ENCODE measurements at regions not wholly inside any gene's neighbourhood (a gene's known extent, or its start where the extent isn't known, plus 50 kb on each side); places are given as distances from the start of the nearest gene placed in this dataset.

DNA sequence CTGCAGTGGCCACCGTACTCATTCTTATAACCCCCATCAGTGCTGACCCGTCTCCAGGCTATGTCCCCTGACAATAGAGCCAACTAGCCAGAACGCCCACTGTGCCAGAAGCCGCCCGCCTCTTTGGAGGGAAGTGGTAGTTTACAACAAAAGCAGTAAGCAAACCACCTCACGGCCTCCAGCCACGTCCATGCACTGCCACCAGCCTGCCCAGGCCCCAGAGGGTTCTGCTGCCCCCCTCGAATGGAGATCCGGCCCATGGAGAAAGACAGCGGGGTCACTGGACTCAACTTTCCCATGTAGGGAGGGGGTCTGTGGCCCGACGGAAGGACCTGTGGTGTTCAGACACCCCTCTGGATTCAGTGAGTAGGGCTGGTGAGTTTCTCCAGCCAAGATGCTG is 340.3 kb downstream of the CTTN start:
- no peaks in the 10 kb centered on the region for H3K9me3 Mint-ChIP-seq (ENCODE audit: low read depth, unreplicated experiment)
- no peak for DNase-seq
- BruUV-seq (replicated peaks): no TSS peak
- CTCF ChIA-PET: no interaction called here
- H3K4me1 Mint-ChIP-seq (ENCODE audit: low read depth, unreplicated experiment): no peaks in the 10 kb centered on the region
- H3K4me3 Mint-ChIP-seq (ENCODE audit: low read depth, unreplicated experiment): no peak overlapping the region
- peaks cover 9% of the 10 kb centered on the region for H3K36me3 Mint-ChIP-seq (ENCODE audit: insufficient read depth, unreplicated experiment)
- intact Hi-C loops (cut with micrococcal nuclease; ENCODE audit: unreplicated experiment): no loop called here
- no peak overlapping the region for H3K27ac Mint-ChIP-seq (ENCODE audit: unreplicated experiment)
- H3K27me3 Mint-ChIP-seq (ENCODE audit: unreplicated experiment): no peaks in the 10 kb centered on the region
- TF ChIP-seq, protein P1, sequence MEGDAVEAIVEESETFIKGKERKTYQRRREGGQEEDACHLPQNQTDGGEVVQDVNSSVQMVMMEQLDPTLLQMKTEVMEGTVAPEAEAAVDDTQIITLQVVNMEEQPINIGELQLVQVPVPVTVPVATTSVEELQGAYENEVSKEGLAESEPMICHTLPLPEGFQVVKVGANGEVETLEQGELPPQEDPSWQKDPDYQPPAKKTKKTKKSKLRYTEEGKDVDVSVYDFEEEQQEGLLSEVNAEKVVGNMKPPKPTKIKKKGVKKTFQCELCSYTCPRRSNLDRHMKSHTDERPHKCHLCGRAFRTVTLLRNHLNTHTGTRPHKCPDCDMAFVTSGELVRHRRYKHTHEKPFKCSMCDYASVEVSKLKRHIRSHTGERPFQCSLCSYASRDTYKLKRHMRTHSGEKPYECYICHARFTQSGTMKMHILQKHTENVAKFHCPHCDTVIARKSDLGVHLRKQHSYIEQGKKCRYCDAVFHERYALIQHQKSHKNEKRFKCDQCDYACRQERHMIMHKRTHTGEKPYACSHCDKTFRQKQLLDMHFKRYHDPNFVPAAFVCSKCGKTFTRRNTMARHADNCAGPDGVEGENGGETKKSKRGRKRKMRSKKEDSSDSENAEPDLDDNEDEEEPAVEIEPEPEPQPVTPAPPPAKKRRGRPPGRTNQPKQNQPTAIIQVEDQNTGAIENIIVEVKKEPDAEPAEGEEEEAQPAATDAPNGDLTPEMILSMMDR (IDR thresholded peaks at IDR 0.05; ENCODE audit: unreplicated experiment): no peak

DNA sequence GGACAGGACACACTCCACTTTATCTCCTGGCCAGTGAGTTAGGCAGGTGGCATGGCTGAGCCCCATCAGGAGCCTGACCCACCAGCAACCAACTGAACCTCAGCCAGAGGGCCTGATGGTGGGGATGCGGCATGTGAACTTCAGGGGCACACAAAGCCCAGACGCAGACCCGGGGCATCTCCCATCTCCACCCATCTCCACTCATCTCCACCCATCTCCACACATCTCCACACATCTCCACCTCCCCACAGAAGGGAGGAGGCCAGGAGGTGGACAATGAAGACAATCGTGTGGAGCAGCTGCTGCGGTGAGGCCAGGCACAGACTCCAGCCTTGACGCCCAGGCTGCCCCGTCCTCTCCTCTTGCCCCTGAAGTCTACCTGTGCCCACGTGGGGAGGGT is 340.8 kb downstream of the CTTN start:
- TF ChIP-seq, protein P1 (IDR thresholded peaks at IDR 0.05; ENCODE audit: unreplicated experiment): no peak
- no peak for DNase-seq
- CTCF ChIA-PET: no interaction called here
- H3K4me1 Mint-ChIP-seq (ENCODE audit: low read depth, unreplicated experiment): no peaks in the 10 kb centered on the region
- no peak overlapping the region for H3K27ac Mint-ChIP-seq (ENCODE audit: unreplicated experiment)
- H3K27me3 Mint-ChIP-seq (ENCODE audit: unreplicated experiment): no peaks in the 10 kb centered on the region
- H3K4me3 Mint-ChIP-seq (ENCODE audit: low read depth, unreplicated experiment): no peak overlapping the region
- H3K36me3 Mint-ChIP-seq (ENCODE audit: insufficient read depth, unreplicated experiment): peaks cover 9% of the 10 kb centered on the region
- intact Hi-C loops (cut with micrococcal nuclease; ENCODE audit: unreplicated experiment): no loop called here
- BruUV-seq (replicated peaks): no TSS peak
- H3K9me3 Mint-ChIP-seq (ENCODE audit: low read depth, unreplicated experiment): no peaks in the 10 kb centered on the region

GRCh38 chr11:70739811-70740487 is 341.6 kb downstream of the CTTN start:
- TF ChIP-seq, protein P1 (IDR thresholded peaks at IDR 0.05; ENCODE audit: unreplicated experiment): no peak
- no TSS peak for BruUV-seq (replicated peaks)
- no peak for DNase-seq
- peaks cover 5% of the 10 kb centered on the region for H3K36me3 Mint-ChIP-seq (ENCODE audit: insufficient read depth, unreplicated experiment)
- no peaks in the 10 kb centered on the region for H3K4me1 Mint-ChIP-seq (ENCODE audit: low read depth, unreplicated experiment)
- H3K27me3 Mint-ChIP-seq (ENCODE audit: unreplicated experiment): no peaks in the 10 kb centered on the region
- intact Hi-C loops (cut with micrococcal nuclease; ENCODE audit: unreplicated experiment): no loop called here
- no peak overlapping the region for H3K27ac Mint-ChIP-seq (ENCODE audit: unreplicated experiment)
- no peak overlapping the region for H3K4me3 Mint-ChIP-seq (ENCODE audit: low read depth, unreplicated experiment)
- no peaks in the 10 kb centered on the region for H3K9me3 Mint-ChIP-seq (ENCODE audit: low read depth, unreplicated experiment)
- CTCF ChIA-PET: no interaction called here

DNA sequence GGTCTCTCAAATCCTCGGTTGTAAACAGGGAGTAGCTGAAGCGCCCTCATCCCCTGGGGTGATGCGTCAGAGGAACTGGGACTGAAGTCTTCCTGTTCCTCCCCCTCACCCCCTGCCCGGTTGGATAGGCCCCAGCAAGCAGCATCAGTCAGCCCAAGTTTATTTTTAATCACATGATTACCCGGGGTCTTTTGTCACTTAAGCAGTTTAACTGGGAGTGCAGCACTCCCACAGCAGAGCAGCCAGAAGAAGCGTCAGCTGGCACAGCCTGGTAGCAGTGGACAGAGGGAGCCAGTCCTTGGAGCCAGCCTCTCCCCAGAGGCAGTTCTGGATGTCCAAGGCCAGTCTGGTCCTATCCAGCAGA is 342.1 kb downstream of the CTTN start:
- intact Hi-C loops (cut with micrococcal nuclease; ENCODE audit: unreplicated experiment): no loop called here
- no peak for DNase-seq
- no peaks in the 10 kb centered on the region for H3K4me1 Mint-ChIP-seq (ENCODE audit: low read depth, unreplicated experiment)
- no peak overlapping the region for H3K4me3 Mint-ChIP-seq (ENCODE audit: low read depth, unreplicated experiment)
- no peak overlapping the region for H3K27ac Mint-ChIP-seq (ENCODE audit: unreplicated experiment)
- H3K27me3 Mint-ChIP-seq (ENCODE audit: unreplicated experiment): no peaks in the 10 kb centered on the region
- no TSS peak for BruUV-seq (replicated peaks)
- H3K36me3 Mint-ChIP-seq (ENCODE audit: insufficient read depth, unreplicated experiment): peaks cover 7% of the 10 kb centered on the region
- TF ChIP-seq, protein P1 (IDR thresholded peaks at IDR 0.05; ENCODE audit: unreplicated experiment): no peak
- CTCF ChIA-PET: no interaction called here
- no peaks in the 10 kb centered on the region for H3K9me3 Mint-ChIP-seq (ENCODE audit: low read depth, unreplicated experiment)

All from Calu3 (cell line).